Epithelial cell of proximal tubule (primary cell): ENCODE measurements at regions not wholly inside any gene's neighbourhood (a gene's known extent, or its start where the extent isn't known, plus 50 kb on each side); places are given as distances from the start of the nearest gene placed in this dataset.
"Not testable (repeated sequence)": the region's sequence is repeated elsewhere in the genome, so short reads cannot be mapped to it uniquely, and the experiment has no call there.

Experiments
- DNase-seq: peaks from one replicate; pipeline ENCODE4 v3.0.0-alpha.2; 2011; ENCODE audit warnings: low read depth
- H3K4me3 ChIP-seq: 2 replicates; pipeline ENCODE4 v1.5.1; 2011; ENCODE audit warnings: low read depth, mild to moderate bottlenecking, low read length
- CTCF ChIP-seq: conservative IDR thresholded peaks from 2 replicates; pipeline ENCODE4 v1.5.1; 2012; ENCODE audit warnings: low read depth, mild to moderate bottlenecking, low read length

- TF ChIP-seq CTCF = no peak
- H3K4me3 ChIP-seq = no peak overlapping the region
- no peak for DNase-seq
Observed at GRCh38 chr13:34175551-34175950, 357.6 kb downstream of the RFC3 start.

GRCh38 chr13:34176633-34177032 is 358.7 kb downstream of the RFC3 start:
- no peak for TF ChIP-seq CTCF
- DNase-seq = no peak

GRCh38 chr13:34179481-34179880 is 361.5 kb downstream of the RFC3 start:
- no peak for TF ChIP-seq CTCF
- no peak overlapping the region for H3K4me3 ChIP-seq
- no peak for DNase-seq

More at GRCh38 chr13:34176633-34177032, 358.7 kb downstream of the RFC3 start:
- H3K4me3 ChIP-seq = no peak overlapping the region

GRCh38 chr13:34179927-34180326 is 362.0 kb downstream of the RFC3 start:
- DNase-seq = no peak
- H3K4me3 ChIP-seq = no peak overlapping the region
- no peak for TF ChIP-seq CTCF

GRCh38 chr13:34181256-34181655 is 363.3 kb downstream of the RFC3 start:
- not testable (repeated sequence) for H3K4me3 ChIP-seq, DNase-seq

GRCh38 chr13:34189946-34190345 is 372.0 kb downstream of the RFC3 start:
- H3K4me3 ChIP-seq = no peak overlapping the region
- TF ChIP-seq CTCF = no peak
- no peak for DNase-seq

GRCh38 chr13:34201050-34201913 is 383.3 kb downstream of the RFC3 start:
- no peak for DNase-seq
- TF ChIP-seq CTCF = no peak
- H3K4me3 ChIP-seq = no peak overlapping the region
